Neural progenitor cell (in vitro differentiated cells): ENCODE measurements at regions not wholly inside any gene's neighbourhood (a gene's known extent, or its start where the extent isn't known, plus 50 kb on each side); places are given as distances from the start of the nearest gene placed in this dataset.

Experiments
- CTCF ChIP-seq: fragments of 200-600 bp; sonication (generic); IDR thresholded peaks from 2 replicates; pipeline ENCODE4 v1.5.1; 2017; ENCODE audit warnings: antibody characterized with exemption, mild to moderate bottlenecking
- EZH2 ChIP-seq: fragments of 200-600 bp; sonication (generic); IDR thresholded peaks from 2 replicates; pipeline ENCODE4 v1.6.1; 2017; ENCODE audit warnings: antibody characterized with exemption, mild to moderate bottlenecking, moderate library complexity
- EZH2phosphoT487 ChIP-seq: fragments of 200-600 bp; sonication (generic); IDR thresholded peaks from 2 replicates; pipeline ENCODE4 v1.6.1; 2017; ENCODE audit warnings: antibody characterized with exemption

- TF ChIP-seq CTCF (no peak), EZH2 (no peak), EZH2phosphoT487 (no peak)
Observed at GRCh38 chr18:2036086-2036485, 535.2 kb downstream of the METTL4 start.
